HCT116 (cell line): ENCODE measurements at regions not wholly inside any gene's neighbourhood (a gene's known extent, or its start where the extent isn't known, plus 50 kb on each side); places are given as distances from the start of the nearest gene placed in this dataset.

Source experiments
- ATAC-seq: fragments of 200-7000 bp; cut with Tn5 transposase; 2 replicates; pipeline ENCODE4 v1.9.1; 2020; ENCODE audit warnings: mild to moderate bottlenecking, moderate library complexity
- BruUV-seq: library from RNA; stranded (reverse); fragments of 400-500 nt; replicated peaks from 2 replicates; lab custom pipeline; 2021; lab: Mats Ljungman, UMichigan
- CTCF ChIA-PET: fragments of 300-600 bp; sonication (Branson Sonifier 250); formaldehyde crosslinking; loops from one replicate; lab custom pipeline; 2021; ENCODE audit warnings: antibody characterized with exemption; lab: Charles Lee
- POLR2A ChIA-PET: fragments of 300-600, 350-600 bp; sonication (Branson Sonifier 250); formaldehyde crosslinking; loops from one replicate; lab custom pipeline; 2021; ENCODE audit warnings: antibody characterized with exemption; lab: Charles Lee
- RAD21 ChIA-PET, 2 experiments: fragments of 300-600 bp; sonication (Branson Sonifier 250); formaldehyde crosslinking; loops; one replicate each; lab custom pipeline; 2023; ENCODE audit warnings: low total read pairs in 2 of 2; ENCODE audit not compliant: uncharacterized antibody in 2 of 2, unreplicated experiment in 2 of 2, low non-redundant PET in 1 of 2; lab: Charles Lee
- DNase-seq: peaks from one replicate; pipeline ENCODE4 v3.0.0-alpha.2; 2010; ENCODE audit warnings: low read depth, low spot score
- H2AFZ ChIP-seq: fragments of 200-600 bp; shearing (Covaris generic), sonication (generic); 2 replicates; pipeline ENCODE4 v1.6.1; 2017; ENCODE audit warnings: low read depth, mixed run types, mixed read lengths, antibody characterized with exemption, low read length; ENCODE audit not compliant: poor library complexity, severe bottlenecking
- H3K27ac ChIP-seq: 2 replicates; pipeline ENCODE4 v1.5.1; 2012; ENCODE audit warnings: low read depth, low read length
- H3K27me3 ChIP-seq: fragments of 200-600 bp; sonication (generic); 2 replicates; pipeline ENCODE4 v1.6.1; 2016; ENCODE audit warnings: mixed run types, low read length, mixed read lengths; ENCODE audit not compliant: insufficient read depth
- H3K36me3 ChIP-seq, 2 experiments: fragments of 200-500 bp in 1 of 2; fragments of 200-600 bp in 1 of 2; sonication (Bioruptor generic) in 1 of 2; sonication (generic) in 1 of 2; 2 replicates each; pipeline versions ENCODE4 v1.5.1 to v1.6.1; 2014 to 2016; ENCODE audit warnings: low read length in 2 of 2, inconsistent platforms in 1 of 2, mixed read lengths in 1 of 2, mixed run types in 1 of 2; ENCODE audit not compliant: insufficient read depth in 2 of 2, control insufficient read depth in 1 of 2
- H3K4me1 ChIP-seq, 2 experiments: fragments of 200-600 bp in 1 of 2; sonication (generic) in 1 of 2; 2 replicates each; pipeline versions ENCODE4 v1.5.1 to v1.6.1; 2012 to 2017; ENCODE audit warnings: low read length in 2 of 2, inconsistent platforms in 1 of 2, mild to moderate bottlenecking in 1 of 2, mixed read lengths in 1 of 2, mixed run types in 1 of 2, moderate library complexity in 1 of 2; ENCODE audit not compliant: insufficient read depth in 2 of 2, control insufficient read depth in 1 of 2
- H3K4me2 ChIP-seq: fragments of 200-600 bp; sonication (generic); 2 replicates; pipeline ENCODE4 v1.6.1; 2017; ENCODE audit warnings: mixed run types, low read length, mixed read lengths
- H3K4me3 ChIP-seq, 2 experiments: fragments of 200-600 bp in 1 of 2; sonication (generic) in 1 of 2; replicated peaks in 1 of 2; 2 replicates each; pipeline ENCODE4 v1.5.1; 2011 to 2016; ENCODE audit warnings: low read length in 2 of 2, control low read depth in 1 of 2, low read depth in 1 of 2, mild to moderate bottlenecking in 1 of 2, mixed read lengths in 1 of 2, mixed run types in 1 of 2
- H3K79me2 ChIP-seq: fragments of 200-600 bp; sonication (generic); 2 replicates; pipeline ENCODE4 v1.6.1; 2017; ENCODE audit warnings: mild to moderate bottlenecking, mixed run types, low read length, moderate library complexity, mixed read lengths; ENCODE audit not compliant: insufficient read depth
- H3K9ac ChIP-seq: fragments of 200-600 bp; sonication (generic); 2 replicates; pipeline ENCODE4 v1.6.1; 2016; ENCODE audit warnings: low read length, mixed read lengths
- H3K9me2 ChIP-seq: fragments of 200-600 bp; sonication (generic), shearing (Covaris generic); 2 replicates; pipeline ENCODE4 v1.6.1; 2017; ENCODE audit warnings: mixed run types, mild to moderate bottlenecking, moderate library complexity; ENCODE audit not compliant: insufficient read depth
- H3K9me3 ChIP-seq, 2 experiments: fragments of 200-500 bp in 1 of 2; fragments of 200-600 bp in 1 of 2; sonication (Bioruptor generic) in 1 of 2; sonication (generic) in 1 of 2; 2 replicates each; pipeline ENCODE4 v1.6.1; 2014 to 2017; ENCODE audit warnings: low read length in 2 of 2, mixed read lengths in 2 of 2, inconsistent platforms in 1 of 2, low read depth in 1 of 2, mild to moderate bottlenecking in 1 of 2, mixed run types in 1 of 2, moderate library complexity in 1 of 2; ENCODE audit not compliant: control insufficient read depth in 1 of 2, insufficient read depth in 1 of 2
- H4K20me1 ChIP-seq: fragments of 200-600 bp; sonication (generic), shearing (Covaris generic); 2 replicates; pipeline ENCODE4 v1.6.1; 2017; ENCODE audit warnings: mixed run types, mild to moderate bottlenecking, moderate library complexity; ENCODE audit not compliant: insufficient read depth
- ATF3 ChIP-seq: IDR thresholded peaks from 2 replicates; pipeline ENCODE4 v1.6.1; 2012
- CBX3 ChIP-seq: IDR thresholded peaks from 2 replicates; pipeline ENCODE4 v1.6.1; 2012; ENCODE audit warnings: low read depth
- CEBPB ChIP-seq: IDR thresholded peaks from 2 replicates; pipeline ENCODE4 v1.6.1; 2012; ENCODE audit warnings: low read depth
- CTCF ChIP-seq, 3 experiments: fragments of 200-600 bp in 1 of 3; sonication (generic) in 1 of 3; IDR thresholded peaks in 2 of 3; conservative IDR thresholded peaks in 1 of 3; 2 replicates each; pipeline ENCODE4 v1.5.1; 2012 to 2017; ENCODE audit warnings: low read depth in 2 of 3, low read length in 2 of 3, antibody characterized with exemption in 1 of 3, borderline replicate concordance in 1 of 3, control low read depth in 1 of 3, mild to moderate bottlenecking in 1 of 3, mixed read lengths in 1 of 3, mixed run types in 1 of 3, moderate library complexity in 1 of 3; ENCODE audit not compliant: insufficient read depth in 1 of 3
- FOSL1 ChIP-seq: IDR thresholded peaks from 2 replicates; pipeline ENCODE4 v1.6.1; 2012; ENCODE audit warnings: low read depth
- JUND ChIP-seq: IDR thresholded peaks from 2 replicates; pipeline ENCODE4 v1.6.1; 2012
- MAX ChIP-seq: IDR thresholded peaks from 2 replicates; pipeline ENCODE4 v1.6.1; 2012
- POLR2A ChIP-seq: IDR thresholded peaks from 2 replicates; pipeline ENCODE4 v1.7.0; 2011; ENCODE audit warnings: borderline replicate concordance; ENCODE audit not compliant: insufficient read depth, insufficient read length; ENCODE audit errors: extremely low read depth
- POLR2AphosphoS5 ChIP-seq: IDR thresholded peaks from 2 replicates; pipeline ENCODE4 v1.6.1; 2011; ENCODE audit warnings: mild to moderate bottlenecking, low read depth, low read length, moderate library complexity
- RAD21 ChIP-seq: IDR thresholded peaks from 2 replicates; pipeline ENCODE4 v1.6.1; 2012; ENCODE audit warnings: low read depth, mild to moderate bottlenecking
- SIN3A ChIP-seq: IDR thresholded peaks from 2 replicates; pipeline ENCODE4 v1.6.1; 2012; ENCODE audit warnings: low read depth
- SP1 ChIP-seq: IDR thresholded peaks from 2 replicates; pipeline ENCODE4 v1.6.1; 2012; ENCODE audit warnings: low read depth
- SRF ChIP-seq: IDR thresholded peaks from 2 replicates; pipeline ENCODE4 v1.6.1; 2012; ENCODE audit warnings: low read depth
- intact Hi-C: fragments of 100-400 bp; cut with micrococcal nuclease; formaldehyde crosslinking; loops from 2 replicates; pipeline ENCODE4 v1.10.0; 2022

- no peaks in the 10 kb centered on the region for H3K27me3 ChIP-seq
- no peak for TF ChIP-seq CEBPB
- no peak for TF ChIP-seq JUND
- no peak for TF ChIP-seq SP1
- no peak for TF ChIP-seq SIN3A
- no peak for TF ChIP-seq ATF3
- no peak for TF ChIP-seq SRF
- TF ChIP-seq POLR2AphosphoS5: no peak
- no peak for TF ChIP-seq FOSL1
- no peaks in the 10 kb centered on the region for H3K9me3 ChIP-seq
- H2AFZ ChIP-seq: no peak overlapping the region
- ChIA-PET RAD21 (no interaction called here), CTCF (no interaction called here), POLR2A (no interaction called here)
- no peaks in the 10 kb centered on the region for H3K36me3 ChIP-seq
- H3K79me2 ChIP-seq: no peaks in the 10 kb centered on the region
- no peaks in the 10 kb centered on the region for H3K9me2 ChIP-seq
- intact Hi-C loops: no loop called here
- H3K27ac ChIP-seq: no peak overlapping the region
- no peak overlapping the region for H3K4me2 ChIP-seq
- H3K4me3 ChIP-seq: no peak overlapping the region
- H3K4me1 ChIP-seq: no peaks in the 10 kb centered on the region
- ATAC-seq (no peak), DNase-seq (no peak)
- BruUV-seq: no TSS peak
- no peaks in the 10 kb centered on the region for H4K20me1 ChIP-seq
- no peak overlapping the region for H3K9ac ChIP-seq
Measured at GRCh38 chr2:37493425-37493824, 149.0 kb downstream of the QPCT start.

GRCh38 chr2:37499113-37499512 lies 154.7 kb downstream of the QPCT start:
- Histone ChIP-seq H3K9ac (no peak overlapping the region), H3K36me3 (no peaks in the 10 kb centered on the region), H3K4me1 (no peaks in the 10 kb centered on the region), H3K27ac (no peak overlapping the region)
- TF ChIP-seq CBX3: no peak
- TF ChIP-seq SIN3A: no peak
- no peak for TF ChIP-seq CTCF (IDR thresholded peaks at IDR 0.05 in 2 of 3, conservative IDR thresholded peaks at IDR 0.05 in 1 of 3; ENCODE audit: borderline replicate concordance in 1 of 3, insufficient read depth in 1 of 3, low read depth in 2 of 3, low read length in 2 of 3)
- TF ChIP-seq POLR2A: no peak
- no peak for TF ChIP-seq MAX
- no peak for TF ChIP-seq RAD21
- TF ChIP-seq, all 23 proteins: peak for 0
- no TSS peak for BruUV-seq
- H2AFZ ChIP-seq: no peak overlapping the region
- RAD21 ChIA-PET: no interaction called here
- no peak overlapping the region for H3K4me2 ChIP-seq
- no peak overlapping the region for H3K4me3 ChIP-seq
- H3K9me2 ChIP-seq: no peaks in the 10 kb centered on the region
- H3K9me3 ChIP-seq: no peaks in the 10 kb centered on the region
- POLR2A ChIA-PET: no interaction called here
- no peak for ATAC-seq
- no peaks in the 10 kb centered on the region for H3K27me3 ChIP-seq
- no peaks in the 10 kb centered on the region for H3K79me2 ChIP-seq
- CTCF ChIA-PET: no interaction called here
- no peaks in the 10 kb centered on the region for H4K20me1 ChIP-seq
- DNase-seq: no peak
- intact Hi-C loops: no loop called here
